GM13976 (cell line): ENCODE measurements at regions not wholly inside any gene's neighbourhood (a gene's known extent, or its start where the extent isn't known, plus 50 kb on each side); places are given as distances from the start of the nearest gene placed in this dataset.

Source experiments
- DNase-seq: peaks from one replicate; pipeline ENCODE4 v3.0.0; 2012; ENCODE audit warnings: low spot score
- in situ Hi-C: fragments of 300-500 bp; cut with MboI; formaldehyde crosslinking; loops from one replicate; pipeline ENCODE4 v1.12.0; 2022; ENCODE audit warnings: low sequenced_read_pairs, mixed read lengths, inconsistent platforms; ENCODE audit not compliant: unreplicated experiment
- TF ChIP-seq, protein P1 (sequence below): IDR thresholded peaks from 2 replicates; pipeline ENCODE4 v1.5.1; 2012; ENCODE audit warnings: borderline replicate concordance, mild to moderate bottlenecking; ENCODE audit not compliant: insufficient read depth; ENCODE audit errors: extremely low read depth, missing control alignments, control extremely low read depth

DNA sequence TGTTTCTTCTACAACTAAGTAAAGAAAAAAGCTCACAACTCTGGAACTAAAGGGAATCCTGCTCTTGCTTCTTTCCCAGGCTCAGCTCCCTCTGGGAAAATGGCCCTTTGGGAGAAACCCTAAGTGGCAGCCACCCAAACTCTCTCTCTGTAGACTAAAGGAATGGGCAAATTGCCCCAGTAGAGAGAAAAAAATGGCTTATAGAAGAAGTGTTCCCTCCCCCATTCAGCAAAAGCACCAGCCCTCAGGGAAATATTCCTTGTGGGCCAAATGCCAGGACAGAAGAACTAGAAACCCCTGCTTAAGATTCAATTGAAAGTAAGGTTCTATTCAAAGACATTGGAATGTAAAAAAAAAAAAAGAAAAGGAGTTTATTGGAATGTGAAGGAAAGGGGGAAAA, 603.7 kb upstream of the ALCAM start:
- TF ChIP-seq, protein P1, sequence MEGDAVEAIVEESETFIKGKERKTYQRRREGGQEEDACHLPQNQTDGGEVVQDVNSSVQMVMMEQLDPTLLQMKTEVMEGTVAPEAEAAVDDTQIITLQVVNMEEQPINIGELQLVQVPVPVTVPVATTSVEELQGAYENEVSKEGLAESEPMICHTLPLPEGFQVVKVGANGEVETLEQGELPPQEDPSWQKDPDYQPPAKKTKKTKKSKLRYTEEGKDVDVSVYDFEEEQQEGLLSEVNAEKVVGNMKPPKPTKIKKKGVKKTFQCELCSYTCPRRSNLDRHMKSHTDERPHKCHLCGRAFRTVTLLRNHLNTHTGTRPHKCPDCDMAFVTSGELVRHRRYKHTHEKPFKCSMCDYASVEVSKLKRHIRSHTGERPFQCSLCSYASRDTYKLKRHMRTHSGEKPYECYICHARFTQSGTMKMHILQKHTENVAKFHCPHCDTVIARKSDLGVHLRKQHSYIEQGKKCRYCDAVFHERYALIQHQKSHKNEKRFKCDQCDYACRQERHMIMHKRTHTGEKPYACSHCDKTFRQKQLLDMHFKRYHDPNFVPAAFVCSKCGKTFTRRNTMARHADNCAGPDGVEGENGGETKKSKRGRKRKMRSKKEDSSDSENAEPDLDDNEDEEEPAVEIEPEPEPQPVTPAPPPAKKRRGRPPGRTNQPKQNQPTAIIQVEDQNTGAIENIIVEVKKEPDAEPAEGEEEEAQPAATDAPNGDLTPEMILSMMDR: no peak

DNA sequence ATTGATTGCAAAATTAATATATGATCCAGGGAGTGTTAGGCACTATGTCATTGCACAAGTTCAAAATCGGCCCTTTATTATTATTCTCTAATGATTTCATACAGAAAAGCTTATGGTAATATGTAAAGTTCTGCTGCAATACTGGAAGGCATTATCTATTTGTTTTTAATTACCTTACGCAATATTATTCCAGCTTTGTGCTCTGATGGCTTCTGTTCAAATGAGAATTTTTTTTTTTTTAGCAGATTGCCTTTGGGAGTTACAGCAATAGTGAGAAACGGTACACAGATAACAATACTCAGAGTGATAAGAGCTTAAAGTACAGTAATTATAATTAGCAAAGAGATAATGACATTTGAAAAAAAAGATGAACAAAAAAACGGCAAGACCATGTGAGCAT, 602.2 kb upstream of the ALCAM start:
- DNase-seq: no peak
- TF ChIP-seq, protein P1: no peak
- in situ Hi-C loops: no loop called here

More for the DNA sequence above, 603.7 kb upstream of the ALCAM start:
- in situ Hi-C loops: no loop called here
- DNase-seq: no peak

DNA sequence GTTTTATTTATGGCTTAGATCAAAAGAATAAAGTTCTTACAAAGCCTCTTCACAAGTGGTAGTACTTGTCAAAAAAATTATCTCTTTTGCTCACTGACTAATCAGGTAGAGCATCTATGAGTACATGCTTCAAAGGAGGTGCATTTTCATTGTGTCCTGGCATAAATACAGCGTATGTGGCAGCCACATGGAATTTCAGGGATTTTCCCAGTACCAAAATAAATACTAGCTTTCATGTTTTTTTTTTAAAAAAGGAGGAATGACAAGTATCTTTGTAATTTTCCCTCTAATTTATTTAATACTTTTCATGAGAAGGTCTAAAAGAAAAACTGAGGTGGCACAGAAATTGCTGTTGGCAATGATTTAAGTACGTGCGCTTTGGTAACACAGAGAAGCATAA, 597.8 kb upstream of the ALCAM start:
- in situ Hi-C loops: no loop called here
- no peak for DNase-seq
- TF ChIP-seq, protein P1: no peak

DNA sequence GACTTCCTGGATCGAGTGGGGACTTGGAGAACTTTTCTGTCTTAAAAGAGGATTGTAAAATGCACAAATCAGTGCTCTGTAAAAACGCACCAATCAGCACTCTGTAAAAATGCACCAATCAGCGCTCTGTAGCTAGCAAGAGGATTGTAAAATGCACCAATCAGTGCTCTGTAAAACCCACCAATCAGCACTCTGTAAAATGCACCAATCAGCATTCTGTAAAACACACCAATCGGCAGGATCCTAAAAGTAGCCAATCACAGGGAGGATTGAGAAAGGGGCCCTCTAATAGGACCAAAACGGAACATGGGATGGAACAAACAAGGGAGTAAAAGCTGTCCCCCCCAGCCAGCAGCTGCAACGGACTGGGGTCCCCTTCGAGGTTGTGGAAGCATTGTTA, 587.4 kb upstream of the ALCAM start:
- no peak for DNase-seq
- in situ Hi-C loops: no loop called here
- TF ChIP-seq, protein P1: no peak

DNA sequence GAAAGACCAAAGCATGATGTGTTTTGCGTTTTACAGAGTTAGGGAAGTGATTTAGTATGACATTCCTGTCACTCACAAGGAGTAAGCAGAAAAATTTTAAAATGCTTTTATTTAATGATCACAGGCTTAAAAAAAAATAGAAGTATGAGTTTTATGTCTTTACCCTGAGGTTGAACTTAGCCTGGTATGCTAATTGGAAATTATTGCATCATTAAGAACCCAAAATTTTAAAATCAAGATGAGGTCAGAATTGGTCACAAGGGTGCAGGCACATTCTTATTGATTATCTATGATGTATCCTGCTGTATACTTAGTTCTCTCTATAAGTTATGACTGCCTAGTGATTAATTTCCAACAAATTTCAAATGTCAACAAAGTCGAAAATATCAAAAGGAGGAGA, 585.6 kb upstream of the ALCAM start:
- in situ Hi-C loops: no loop called here
- TF ChIP-seq, protein P1: no peak
- DNase-seq: no peak

DNA sequence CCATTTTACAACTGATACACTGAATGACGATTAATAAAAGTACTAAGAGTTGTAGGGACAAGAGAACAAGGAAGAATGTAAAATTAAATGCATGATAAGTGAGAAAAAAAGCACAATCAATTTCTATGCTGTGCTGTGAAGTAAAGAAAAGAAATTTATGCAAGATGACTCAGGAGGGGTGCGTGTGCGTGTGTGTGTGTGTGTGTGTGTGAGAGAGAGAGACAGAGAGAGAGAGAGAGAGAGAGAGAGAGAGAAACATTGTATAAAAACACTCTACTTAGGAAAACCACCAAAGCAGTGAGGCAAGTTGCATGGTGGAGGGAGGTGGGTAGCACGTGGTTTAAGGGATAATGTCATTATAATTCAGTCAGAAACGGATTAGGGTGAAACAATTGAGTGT, 580.8 kb upstream of the ALCAM start:
- no peak for DNase-seq
- in situ Hi-C loops: no loop called here
- TF ChIP-seq, protein P1: no peak

DNA sequence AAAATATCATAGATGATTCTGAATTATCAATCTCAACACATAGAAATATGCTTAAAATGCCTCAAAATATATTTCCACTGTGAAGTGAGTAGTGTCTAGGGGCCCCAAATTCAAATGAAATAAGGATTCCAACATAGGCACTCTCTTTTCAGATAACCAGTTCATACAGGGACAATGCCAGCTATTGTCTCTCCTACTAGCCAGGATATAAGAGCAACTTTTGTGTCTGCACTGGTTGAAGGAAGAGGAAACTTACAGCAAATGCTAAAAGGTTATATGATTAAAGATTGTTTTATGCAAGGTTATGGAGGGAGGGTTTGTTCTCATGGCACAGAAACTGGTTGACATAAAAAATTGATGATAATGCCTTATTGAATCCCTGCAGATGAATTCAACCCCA, 579.4 kb upstream of the ALCAM start:
- in situ Hi-C loops: no loop called here
- DNase-seq: no peak
- TF ChIP-seq, protein P1: no peak
